ENCODE measurements at regions not wholly inside any gene's neighbourhood (a gene's known extent, or its start where the extent isn't known, plus 50 kb on each side); places are given as distances from the start of the nearest gene placed in this dataset.
"Not testable (repeated sequence)": the region's sequence is repeated elsewhere in the genome, so short reads cannot be mapped to it uniquely, and the experiment has no call there.

DNA sequence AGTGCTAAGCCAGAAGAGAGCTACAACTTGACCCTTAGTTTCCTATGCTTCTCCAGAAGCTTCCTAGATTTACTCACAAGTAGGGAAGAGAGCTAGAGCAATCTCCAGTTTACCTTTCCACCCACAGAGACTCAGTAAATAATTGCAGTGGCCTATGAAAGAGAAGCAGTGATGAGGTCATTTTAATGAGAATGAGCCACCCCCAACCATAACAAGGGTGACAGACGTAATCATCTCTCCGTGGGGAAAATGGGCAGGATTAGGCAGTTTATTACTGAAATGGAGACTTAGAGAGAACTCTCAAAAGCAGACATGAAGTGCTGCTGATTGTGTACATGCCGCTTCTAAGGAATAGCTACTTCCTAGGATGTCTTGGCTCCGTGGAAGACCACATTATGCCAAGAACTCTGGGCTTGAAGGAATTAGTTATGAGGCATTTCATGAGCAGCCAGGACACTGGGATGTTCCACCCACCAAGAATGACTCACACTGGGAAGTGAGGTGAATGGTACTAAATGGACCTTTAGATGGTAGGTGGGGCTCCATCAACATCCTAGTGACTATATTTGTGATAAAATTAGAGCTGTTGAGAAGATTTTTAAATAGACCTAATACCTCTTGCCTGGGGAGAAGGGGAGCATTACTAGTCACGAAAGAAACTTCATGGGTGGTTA is 160.9 kb downstream of the EDEM1 start:
- FAIRE-seq (no peak), DNase-seq (ENCODE audit: low spot score in 2 of 2) (no peak)

DNA sequence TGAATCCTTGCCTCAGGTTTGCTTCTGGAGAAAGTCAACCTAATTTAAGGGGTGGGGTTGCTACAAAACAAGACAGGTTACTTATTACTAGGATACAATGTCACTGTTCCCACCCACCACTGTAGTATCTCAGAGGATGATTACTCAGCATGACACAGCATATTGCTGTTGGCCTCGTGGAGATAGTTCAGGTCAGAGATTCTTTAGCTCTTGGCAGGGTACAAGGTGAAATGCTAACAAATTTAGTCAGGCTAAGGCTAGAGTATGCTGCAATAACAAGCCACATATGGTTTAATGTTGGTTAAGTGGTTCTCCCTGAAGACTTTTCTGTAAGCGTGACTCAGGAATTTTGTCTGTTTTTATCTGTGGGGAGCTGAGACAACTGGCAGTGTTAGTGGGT is 161.8 kb downstream of the EDEM1 start:
- FAIRE-seq, result no peak

GRCh38 chr3:5357089-5357488 is 169.6 kb downstream of the EDEM1 start:
- FAIRE-seq (no peak), DNase-seq (ENCODE audit: low spot score in 2 of 2) (no peak)

More for the DNA sequence above, 161.8 kb downstream of the EDEM1 start:
- DNase-seq (ENCODE audit: low spot score in 2 of 2), result no peak

DNA sequence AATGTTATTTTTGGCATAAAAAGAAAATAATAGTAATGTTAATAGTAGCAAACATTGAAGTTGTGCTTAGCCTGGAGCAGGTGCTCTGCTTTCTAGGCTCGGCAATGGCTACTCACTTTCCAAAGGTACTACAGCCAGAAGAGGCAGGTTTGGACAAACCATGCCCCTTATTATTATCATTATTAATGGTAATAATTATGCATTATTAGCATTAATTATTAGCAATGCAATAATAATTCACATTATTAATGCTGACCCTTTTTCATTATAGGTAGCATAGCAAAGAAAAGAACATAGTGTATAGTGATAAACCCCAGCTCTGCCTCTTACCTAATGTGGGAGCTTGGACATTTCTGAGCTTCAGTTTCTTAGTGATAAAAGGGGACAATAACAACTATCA is 171.4 kb downstream of the EDEM1 start:
- FAIRE-seq, result no peak
- no peak for DNase-seq (ENCODE audit: low spot score in 2 of 2)

- FAIRE-seq, result no peak
- no peak for DNase-seq (ENCODE audit: low spot score in 2 of 2)
Measured at GRCh38 chr3:5360453-5360852, 172.9 kb downstream of the EDEM1 start.

DNA sequence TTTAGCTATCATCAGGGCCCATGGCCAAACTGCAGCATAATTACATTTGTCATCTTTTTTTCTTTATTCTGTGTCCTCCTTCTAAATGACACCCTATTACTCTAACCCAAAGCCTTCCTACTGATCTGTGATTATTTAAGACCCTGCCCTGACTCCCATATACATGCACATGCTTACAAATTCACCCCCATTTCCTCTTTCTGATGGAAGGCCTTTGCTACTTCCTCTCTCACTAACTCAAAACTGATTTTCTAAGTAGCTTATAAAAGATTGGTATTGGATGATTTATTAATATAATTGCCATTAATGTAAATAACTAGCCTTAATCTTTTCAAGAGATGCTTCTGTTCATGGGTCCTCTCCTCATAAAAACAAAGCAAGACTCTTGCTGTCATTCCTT is 179.2 kb downstream of the EDEM1 start:
- FAIRE-seq (no peak), DNase-seq (ENCODE audit: low spot score in 2 of 2) (no peak)

DNA sequence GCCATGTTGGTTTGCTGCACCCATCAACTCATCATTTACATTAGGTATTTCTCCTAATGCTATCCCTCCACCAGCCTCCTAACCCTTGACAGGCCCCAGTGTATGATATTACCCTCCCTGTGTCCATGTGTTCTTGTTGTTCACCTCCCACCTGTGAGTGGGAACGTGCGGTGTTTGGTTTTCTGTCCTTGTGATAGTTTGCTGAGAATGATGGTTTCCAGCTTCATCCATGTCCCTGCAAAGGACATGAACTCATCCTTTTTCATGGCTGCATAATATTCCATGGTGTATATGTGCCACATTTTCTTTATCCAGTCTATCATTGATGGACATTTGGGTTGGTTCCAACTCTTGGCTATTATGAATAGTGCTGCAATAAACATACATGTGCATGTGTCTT is 184.0 kb downstream of the EDEM1 start:
- DNase-seq (ENCODE audit: low spot score in 2 of 2); FAIRE-seq: not testable (repeated sequence)

DNA sequence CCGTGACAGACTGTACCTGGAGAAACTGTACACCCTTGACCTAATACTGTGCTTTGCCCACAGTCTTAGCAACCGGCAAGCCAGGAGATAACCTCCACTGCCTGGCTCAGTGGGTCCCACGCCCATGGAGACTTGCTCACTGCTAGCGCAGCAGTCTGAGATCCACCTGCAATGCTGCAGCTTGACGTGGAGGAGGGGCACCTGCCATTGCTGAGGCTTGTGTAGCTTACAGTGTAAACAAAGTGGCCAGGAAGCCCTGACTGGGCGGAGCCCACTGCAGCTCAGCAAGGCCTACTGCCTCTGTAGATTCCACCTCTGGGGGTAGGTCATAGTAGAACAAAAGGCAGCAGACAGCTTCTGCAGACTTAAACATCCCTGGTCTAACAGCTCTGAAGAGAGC is 189.3 kb downstream of the EDEM1 start:
- no peak for FAIRE-seq

DNA sequence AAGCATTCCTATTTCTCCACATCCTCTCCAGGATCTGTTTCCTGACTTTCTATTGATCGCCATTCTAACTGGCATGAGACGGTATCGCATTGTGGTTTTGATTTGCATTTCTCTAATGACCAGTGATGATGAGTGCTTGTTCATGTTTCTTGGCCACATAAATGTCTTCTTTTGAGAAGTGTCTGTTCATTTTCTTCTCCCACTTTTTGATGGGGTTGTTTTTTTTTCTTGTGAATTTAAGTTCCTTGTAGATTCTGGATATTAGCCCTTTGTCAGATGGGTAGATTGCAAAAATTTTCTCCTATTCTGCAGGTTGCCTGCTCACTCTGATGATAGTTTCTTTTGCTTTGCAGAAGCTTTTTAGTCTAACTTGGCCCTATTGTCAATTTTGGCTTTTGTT is 191.8 kb downstream of the EDEM1 start:
- not testable (repeated sequence) for DNase-seq (ENCODE audit: low spot score in 2 of 2); FAIRE-seq

More for the DNA sequence above, 189.3 kb downstream of the EDEM1 start:
- no peak for DNase-seq (ENCODE audit: low spot score in 2 of 2)

DNA sequence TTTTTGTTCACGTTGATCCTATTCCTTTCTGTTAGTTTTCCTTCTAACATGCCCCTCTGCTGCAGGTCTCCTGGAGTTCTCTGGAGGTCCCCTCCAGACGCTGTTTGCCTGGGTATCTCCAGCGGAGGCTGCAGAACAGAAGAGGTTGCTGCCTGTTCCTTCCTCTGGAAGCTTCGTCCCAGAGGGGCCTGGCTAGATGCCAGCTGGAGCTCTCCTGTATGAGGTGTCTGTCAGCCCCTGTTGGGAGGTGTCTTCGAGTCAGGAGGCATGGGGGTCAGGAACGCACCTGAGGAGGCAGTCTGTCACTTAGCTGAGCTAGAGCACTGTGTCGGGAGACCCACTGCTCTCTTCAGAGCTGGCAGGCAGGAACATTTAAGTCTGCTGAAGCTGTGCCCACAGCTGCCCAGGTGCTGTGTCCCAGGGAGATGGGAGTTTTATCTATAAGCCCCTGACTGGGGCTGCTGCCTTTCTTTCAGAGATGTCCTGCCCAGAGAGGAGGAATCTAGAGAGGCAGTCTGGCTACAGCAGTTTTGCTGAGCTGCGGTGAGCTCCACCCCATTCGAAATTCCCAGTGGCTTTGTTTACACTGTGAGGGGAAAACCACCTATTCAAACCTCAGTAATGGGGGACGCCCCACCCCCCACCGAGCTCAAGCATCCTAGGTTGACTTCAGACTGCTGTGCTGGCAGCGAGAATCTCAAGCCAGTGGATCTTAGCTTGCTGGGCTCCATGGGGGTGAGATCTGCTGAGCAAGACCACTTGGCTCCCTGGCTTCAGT is 196.2 kb downstream of the EDEM1 start:
- not testable (repeated sequence) for FAIRE-seq; DNase-seq (ENCODE audit: low spot score in 2 of 2)

GRCh38 chr3:5384557-5385236 is 197.2 kb downstream of the EDEM1 start:
- DNase-seq (ENCODE audit: low spot score in 2 of 2) (no peak), FAIRE-seq (no peak)

- DNase-seq (ENCODE audit: low spot score in 2 of 2), result no peak
- FAIRE-seq, result no peak
Measured at GRCh38 chr3:5388091-5388490, 200.6 kb downstream of the EDEM1 start.

- no peak for DNase-seq (ENCODE audit: low spot score in 2 of 2)
- FAIRE-seq, result no peak
Measured at GRCh38 chr3:5389057-5389456, 201.6 kb downstream of the EDEM1 start.

DNA sequence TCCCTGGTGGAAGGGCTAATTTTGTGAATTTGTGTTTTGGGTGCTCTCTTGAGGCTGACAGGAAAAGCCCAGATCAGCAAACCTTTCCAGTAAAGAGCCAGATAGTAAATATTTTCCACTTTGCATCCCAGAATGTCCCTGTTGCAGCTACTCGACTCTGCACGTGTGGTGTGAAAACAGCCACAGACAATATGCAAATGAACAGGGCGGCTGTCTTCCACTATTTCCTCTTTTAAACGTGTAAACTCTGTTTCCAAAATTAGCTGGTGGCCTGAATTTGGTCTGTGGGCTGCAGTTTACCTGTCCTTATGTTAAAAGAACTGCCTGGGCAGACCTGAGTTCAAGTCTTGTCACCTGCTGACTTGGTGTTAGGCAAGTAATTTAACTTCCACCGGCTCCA is 202.7 kb downstream of the EDEM1 start:
- DNase-seq (ENCODE audit: low spot score in 2 of 2), result no peak
- no peak for FAIRE-seq

GRCh38 chr3:5390936-5391625 is 203.6 kb downstream of the EDEM1 start:
- FAIRE-seq (no peak), DNase-seq (ENCODE audit: low spot score in 2 of 2) (no peak)

GRCh38 chr3:5401002-5401401 is 213.5 kb downstream of the EDEM1 start:
- FAIRE-seq (no peak), DNase-seq (ENCODE audit: low spot score in 2 of 2) (no peak)

GRCh38 chr3:5404718-5405117 is 217.2 kb downstream of the EDEM1 start:
- FAIRE-seq, result no peak
- DNase-seq (ENCODE audit: low spot score in 2 of 2), result no peak

DNA sequence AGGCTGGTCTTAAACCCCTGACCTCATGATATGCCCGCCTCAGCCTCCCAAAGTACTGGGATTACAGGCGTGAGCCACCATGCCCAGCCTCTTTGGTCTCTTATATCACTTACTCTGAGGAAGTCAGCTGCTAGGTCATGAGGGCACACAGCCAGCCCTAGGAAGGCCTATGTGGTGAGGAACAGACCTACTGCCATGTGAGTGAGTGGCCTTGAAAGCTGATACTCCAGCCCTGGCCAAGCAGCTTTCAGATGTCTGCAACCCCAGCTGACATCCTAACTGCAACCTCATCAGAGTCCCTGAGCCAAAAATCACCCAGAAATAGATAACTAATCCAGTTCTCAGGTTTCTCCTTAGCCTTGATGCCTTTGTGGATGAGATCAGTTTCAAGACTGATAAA is 224.3 kb downstream of the EDEM1 start:
- FAIRE-seq (no peak), DNase-seq (ENCODE audit: low spot score in 2 of 2) (no peak)

DNA sequence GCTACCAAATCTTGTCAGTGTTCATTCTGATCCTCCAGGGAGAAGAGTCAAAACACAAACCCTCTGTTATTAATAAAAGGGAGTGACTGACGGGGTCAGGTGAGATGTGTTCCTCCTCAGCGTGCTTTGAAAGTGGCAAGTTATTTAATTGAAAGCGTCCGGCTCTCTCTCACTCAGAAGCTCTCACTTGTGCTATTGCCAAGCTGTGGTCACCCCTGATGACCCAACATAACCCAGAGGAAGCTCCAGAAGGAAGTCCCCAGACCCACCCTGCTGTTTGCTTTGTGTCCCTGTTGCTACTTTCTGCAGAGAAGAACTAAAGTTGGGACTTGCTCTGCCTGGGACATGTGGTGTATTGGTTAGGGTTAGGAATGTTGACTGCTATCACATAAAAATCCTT is 235.6 kb downstream of the EDEM1 start:
- DNase-seq (ENCODE audit: low spot score in 2 of 2), result no peak

DNA sequence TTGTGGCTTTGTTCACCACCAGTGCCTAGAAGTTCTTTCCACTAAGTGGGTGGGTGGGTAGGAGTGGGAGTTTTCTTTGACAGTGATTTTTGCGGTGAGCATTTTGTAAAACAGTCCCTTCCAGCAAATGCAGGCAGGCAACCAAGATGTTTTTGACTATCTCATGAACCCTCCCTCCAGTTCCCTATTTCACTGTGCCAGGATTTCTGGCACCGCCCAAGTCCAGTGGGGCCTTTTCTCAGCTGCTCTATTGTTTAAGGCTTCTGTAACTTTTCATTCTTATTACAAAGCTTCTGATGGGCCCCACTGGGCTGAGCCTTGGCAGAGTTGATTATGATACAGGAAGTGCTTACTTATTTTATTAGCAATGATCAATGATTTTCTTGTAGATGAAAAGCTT is 236.0 kb downstream of the EDEM1 start:
- no peak for DNase-seq (ENCODE audit: low spot score in 2 of 2)
- FAIRE-seq, result no peak

More for the DNA sequence above, 235.6 kb downstream of the EDEM1 start:
- no peak for FAIRE-seq

- FAIRE-seq, result no peak
- no peak for DNase-seq (ENCODE audit: low spot score in 2 of 2)
Measured at GRCh38 chr3:5425371-5425770, 237.9 kb downstream of the EDEM1 start.

All from frontal cortex (tissue), 3 donors.